KMS-11 (cell line): ENCODE measurements at regions not wholly inside any gene's neighbourhood (a gene's known extent, or its start where the extent isn't known, plus 50 kb on each side); places are given as distances from the start of the nearest gene placed in this dataset.
"Not testable (repeated sequence)": the region's sequence is repeated elsewhere in the genome, so short reads cannot be mapped to it uniquely, and the experiment has no call there.

Experiments
- H2AFZ ChIP-seq: fragments of 200-600 bp; sonication (generic); 2 replicates; pipeline ENCODE4 v1.6.1; 2016; ENCODE audit warnings: antibody characterized with exemption, mixed run types, low read depth
- H3K27ac ChIP-seq: fragments of 200-600 bp; sonication (generic); 2 replicates; pipeline ENCODE4 v1.6.1; 2016; ENCODE audit warnings: mild to moderate bottlenecking, mixed run types
- H3K27me3 ChIP-seq: fragments of 200-600 bp; sonication (generic); 2 replicates; pipeline ENCODE4 v1.6.1; 2017; ENCODE audit warnings: mild to moderate bottlenecking, low read depth, mixed run types, moderate library complexity; ENCODE audit not compliant: insufficient read depth
- H3K36me3 ChIP-seq: fragments of 200-600 bp; sonication (generic); 2 replicates; pipeline ENCODE4 v1.6.1; 2017; ENCODE audit warnings: mild to moderate bottlenecking, mixed run types; ENCODE audit not compliant: insufficient read depth
- H3K4me1 ChIP-seq: fragments of 200-600 bp; sonication (generic); 2 replicates; pipeline ENCODE4 v1.6.1; 2016; ENCODE audit warnings: mild to moderate bottlenecking, low read depth, mixed run types; ENCODE audit not compliant: poor library complexity, severe bottlenecking
- H3K4me2 ChIP-seq: fragments of 200-600 bp; sonication (generic); 2 replicates; pipeline ENCODE4 v1.7.0; 2016; ENCODE audit warnings: mild to moderate bottlenecking, mixed run types
- H3K4me3 ChIP-seq: fragments of 200-600 bp; sonication (generic); IDR thresholded peaks from 2 replicates; pipeline ENCODE4 v1.6.1; 2017; ENCODE audit warnings: low read depth, low read length, mixed read lengths; ENCODE audit not compliant: insufficient read depth
- H3K79me2 ChIP-seq: fragments of 200-600 bp; sonication (generic); 2 replicates; pipeline ENCODE4 v1.6.1; 2016; ENCODE audit warnings: low read depth, mixed run types; ENCODE audit not compliant: insufficient read depth
- H3K9ac ChIP-seq: fragments of 200-600 bp; sonication (generic); 2 replicates; pipeline ENCODE4 v1.6.1; 2016; ENCODE audit warnings: mild to moderate bottlenecking, mixed run types
- H4K20me1 ChIP-seq: fragments of 200-600 bp; sonication (generic); 2 replicates; pipeline ENCODE4 v1.6.1; 2016; ENCODE audit warnings: mild to moderate bottlenecking, mixed run types; ENCODE audit not compliant: insufficient read depth
- CTCF ChIP-seq: fragments of 200-600 bp; sonication (generic); conservative IDR thresholded peaks from 2 replicates; pipeline ENCODE4 v1.6.1; 2017; ENCODE audit warnings: low read depth, mild to moderate bottlenecking, antibody characterized with exemption, low read length, moderate library complexity, mixed read lengths

- no peak for TF ChIP-seq CTCF
- Histone ChIP-seq H4K20me1 (no peaks in the 10 kb centered on the region), H3K4me2 (no peak overlapping the region), H3K27ac (no peak overlapping the region), H3K4me1 (no peaks in the 10 kb centered on the region), H3K4me3 (no peak overlapping the region), H3K9ac (no peak overlapping the region), H3K27me3 (no peaks in the 10 kb centered on the region), H2AFZ (no peak overlapping the region), H3K79me2 (no peaks in the 10 kb centered on the region), H3K36me3 (no peaks in the 10 kb centered on the region)
Observed at GRCh38 chr1:73671530-73671929, 526.4 kb downstream of the LRRIQ3 start.

GRCh38 chr1:73667959-73668358 lies 530.0 kb downstream of the LRRIQ3 start:
- H3K27ac ChIP-seq, H3K27me3 ChIP-seq, H2AFZ ChIP-seq, H3K36me3 ChIP-seq, H3K4me2 ChIP-seq, H4K20me1 ChIP-seq, H3K4me3 ChIP-seq, H3K9ac ChIP-seq, H3K4me1 ChIP-seq, H3K79me2 ChIP-seq: not testable (repeated sequence)

GRCh38 chr1:73662526-73662925 lies 535.5 kb downstream of the LRRIQ3 start:
- Histone ChIP-seq H3K4me2 (no peak overlapping the region), H3K27ac (no peak overlapping the region), H3K4me1 (no peaks in the 10 kb centered on the region), H3K4me3 (no peak overlapping the region), H3K79me2 (no peaks in the 10 kb centered on the region), H3K36me3 (no peaks in the 10 kb centered on the region), H2AFZ (no peak overlapping the region), H3K27me3 (no peaks in the 10 kb centered on the region), H3K9ac (no peak overlapping the region), H4K20me1 (no peaks in the 10 kb centered on the region)
- TF ChIP-seq CTCF, result no peak

GRCh38 chr1:73659136-73659535 lies 538.8 kb downstream of the LRRIQ3 start:
- no peaks in the 10 kb centered on the region for H3K79me2 ChIP-seq
- H3K27ac ChIP-seq, result no peak overlapping the region
- no peaks in the 10 kb centered on the region for H4K20me1 ChIP-seq
- no peak overlapping the region for H3K9ac ChIP-seq
- no peaks in the 10 kb centered on the region for H3K36me3 ChIP-seq
- no peak for TF ChIP-seq CTCF
- H2AFZ ChIP-seq, result no peak overlapping the region
- no peaks in the 10 kb centered on the region for H3K4me1 ChIP-seq
- no peak overlapping the region for H3K4me2 ChIP-seq
- no peaks in the 10 kb centered on the region for H3K27me3 ChIP-seq
- no peak overlapping the region for H3K4me3 ChIP-seq

- Histone ChIP-seq H3K27ac (no peak overlapping the region), H3K4me1 (no peaks in the 10 kb centered on the region), H3K9ac (no peak overlapping the region), H3K4me2 (no peak overlapping the region), H3K27me3 (no peaks in the 10 kb centered on the region), H3K4me3 (no peak overlapping the region), H3K79me2 (no peaks in the 10 kb centered on the region), H2AFZ (no peak overlapping the region), H3K36me3 (no peaks in the 10 kb centered on the region), H4K20me1 (no peaks in the 10 kb centered on the region)
- TF ChIP-seq CTCF, result no peak
Observed at GRCh38 chr1:73654714-73655113, 543.3 kb downstream of the LRRIQ3 start.
